PC-9 (cell line): ENCODE measurements at regions not wholly inside any gene's neighbourhood (a gene's known extent, or its start where the extent isn't known, plus 50 kb on each side); places are given as distances from the start of the nearest gene placed in this dataset.
"Not testable (repeated sequence)": the region's sequence is repeated elsewhere in the genome, so short reads cannot be mapped to it uniquely, and the experiment has no call there.

Experiments
- BruUV-seq: library from RNA; stranded (reverse); fragments of 400-500 nt; replicated peaks from 2 replicates; lab custom pipeline; 2021; lab: Mats Ljungman, UMichigan
- CTCF ChIA-PET: fragments of 300-600 bp; sonication (Branson Sonifier 250); formaldehyde crosslinking; loops from one replicate; lab custom pipeline; 2022; ENCODE audit warnings: antibody characterized with exemption; lab: Charles Lee
- POLR2A ChIA-PET: fragments of 300-600 bp; sonication (Branson Sonifier 250); formaldehyde crosslinking; loops from one replicate; lab custom pipeline; 2022; ENCODE audit warnings: antibody characterized with exemption; ENCODE audit not compliant: unreplicated experiment; lab: Charles Lee
- DNase-seq, 2 experiments: peaks; one replicate each; pipeline versions ENCODE4 v3.0.0 to v3.0.0-alpha.2; 2015 to 2022; ENCODE audit warnings: mixed read lengths in 1 of 2
- H2AFZ ChIP-seq: fragments of 200-600 bp; sonication (generic); 2 replicates; pipeline ENCODE4 v1.8.1; 2017; ENCODE audit warnings: antibody characterized with exemption
- H3F3A ChIP-seq: fragments of 200-600 bp; sonication (generic); 2 replicates; pipeline ENCODE4 v1.8.1; 2017; ENCODE audit warnings: antibody characterized with exemption, mild to moderate bottlenecking, low read depth; ENCODE audit not compliant: insufficient read depth
- H3K27ac ChIP-seq: fragments of 200-600 bp; sonication (generic); 2 replicates; pipeline ENCODE4 v1.6.1; 2016; ENCODE audit warnings: mixed run types
- H3K27me3 ChIP-seq: fragments of 200-600 bp; sonication (generic); 2 replicates; pipeline ENCODE4 v1.6.1; 2016; ENCODE audit warnings: low read depth, mixed run types; ENCODE audit not compliant: insufficient read depth
- H3K36me3 ChIP-seq: fragments of 200-600 bp; sonication (generic); 2 replicates; pipeline ENCODE4 v1.6.1; 2016; ENCODE audit warnings: low read depth, mixed run types
- H3K4me1 ChIP-seq: fragments of 200-600 bp; sonication (generic); replicated peaks from 2 replicates; pipeline ENCODE4 v1.6.1; 2016; ENCODE audit warnings: mixed run types; ENCODE audit not compliant: insufficient read depth
- H3K4me2 ChIP-seq: fragments of 200-600 bp; sonication (generic); 2 replicates; pipeline ENCODE4 v1.6.1; 2017; ENCODE audit warnings: mixed run types
- H3K4me3 ChIP-seq: fragments of 200-600 bp; sonication (generic); 2 replicates; pipeline ENCODE4 v1.6.1; 2016; ENCODE audit warnings: mixed run types
- H3K79me2 ChIP-seq: fragments of 200-600 bp; sonication (generic); 2 replicates; pipeline ENCODE4 v1.6.1; 2017; ENCODE audit warnings: low read depth, mixed run types
- H3K9me2 ChIP-seq: fragments of 200-600 bp; sonication (generic); 2 replicates; pipeline ENCODE4 v1.8.1; 2017; ENCODE audit warnings: mild to moderate bottlenecking; ENCODE audit not compliant: insufficient read depth
- H3K9me3 ChIP-seq: fragments of 200-600 bp; sonication (generic); 2 replicates; pipeline ENCODE4 v1.8.1; 2016; ENCODE audit warnings: low read depth; ENCODE audit not compliant: insufficient read depth
- H4K20me1 ChIP-seq: fragments of 200-600 bp; sonication (generic); 2 replicates; pipeline ENCODE4 v1.8.1; 2017; ENCODE audit not compliant: insufficient read depth
- CTCF ChIP-seq: fragments of 200-600 bp; sonication (generic); conservative IDR thresholded peaks from 2 replicates; pipeline ENCODE4 v1.6.1; 2017; ENCODE audit warnings: mixed run types, antibody characterized with exemption, mild to moderate bottlenecking, moderate library complexity
- EZH2 ChIP-seq: fragments of 200-600 bp; sonication (generic); IDR thresholded peaks from 2 replicates; pipeline ENCODE4 v1.8.0; 2017; ENCODE audit warnings: antibody characterized with exemption, low read depth
- intact Hi-C: fragments of 100-400 bp; cut with micrococcal nuclease; formaldehyde crosslinking; loops from one replicate; pipeline ENCODE4 v1.10.0; 2022; ENCODE audit not compliant: unreplicated experiment

GRCh38 chr3:65259946-65260345, 572.1 kb upstream of the ADAMTS9 start:
- no peaks in the 10 kb centered on the region for H3F3A ChIP-seq
- CTCF ChIA-PET: no interaction called here

GRCh38 chr3:65252914-65253313, 565.1 kb upstream of the ADAMTS9 start:
- BruUV-seq, H3K9me3 ChIP-seq, intact Hi-C loops, H4K20me1 ChIP-seq, H3K4me3 ChIP-seq, POLR2A ChIA-PET, H3K27ac ChIP-seq, H3K4me2 ChIP-seq, DNase-seq, H3K36me3 ChIP-seq, H3K9me2 ChIP-seq, H3F3A ChIP-seq, H3K27me3 ChIP-seq, H3K79me2 ChIP-seq, H3K4me1 ChIP-seq, CTCF ChIA-PET, H2AFZ ChIP-seq: not testable (repeated sequence)

More at GRCh38 chr3:65259946-65260345, 572.1 kb upstream of the ADAMTS9 start:
- Histone ChIP-seq H3K4me1 (no peaks in the 10 kb centered on the region), H3K27ac (no peak overlapping the region), H2AFZ (no peak overlapping the region), H3K4me2 (no peak overlapping the region), H3K9me3 (no peaks in the 10 kb centered on the region), H3K9me2 (no peaks in the 10 kb centered on the region; the same call in 1 of the 2 replicates), H3K27me3 (no peaks in the 10 kb centered on the region), H3K79me2 (no peaks in the 10 kb centered on the region), H3K36me3 (no peaks in the 10 kb centered on the region), H3K4me3 (no peak overlapping the region), H4K20me1 (no peaks in the 10 kb centered on the region; the same call in 1 of the 2 replicates)
- BruUV-seq: no TSS peak
- POLR2A ChIA-PET: no interaction called here
- TF ChIP-seq EZH2 (no peak), CTCF (no peak)
- intact Hi-C loops: no loop called here
- no peak for DNase-seq

GRCh38 chr3:65252266-65252665, 564.5 kb upstream of the ADAMTS9 start:
- BruUV-seq: no TSS peak

More at GRCh38 chr3:65252266-65252665, 564.5 kb upstream of the ADAMTS9 start:
- ChIA-PET CTCF (no interaction called here), POLR2A (interaction anchor here (0.6 kb wide), 1 partner anchor 11 kb away, joined by 3 read pairs; no protein-coding TSS in a partner anchor)
- no peak overlapping the region for H2AFZ ChIP-seq
- no peaks in the 10 kb centered on the region for H3K4me1 ChIP-seq
- H3K79me2 ChIP-seq: no peaks in the 10 kb centered on the region
- no peaks in the 10 kb centered on the region; the same call in 1 of the 2 replicates for H3K9me2 ChIP-seq
- DNase-seq: no peak
- no peaks in the 10 kb centered on the region for H3K9me3 ChIP-seq
- H3K4me2 ChIP-seq: no peak overlapping the region
- H3F3A ChIP-seq: no peaks in the 10 kb centered on the region
- TF ChIP-seq EZH2 (no peak), CTCF (no peak)
- no peaks in the 10 kb centered on the region for H4K20me1 ChIP-seq
- intact Hi-C loops: no loop called here
- H3K36me3 ChIP-seq: no peaks in the 10 kb centered on the region
- no peak overlapping the region for H3K27ac ChIP-seq
- no peaks in the 10 kb centered on the region for H3K27me3 ChIP-seq
- no peak overlapping the region for H3K4me3 ChIP-seq
